NCI-H2196 (cell line): ENCODE measurements at regions not wholly inside any gene's neighbourhood (a gene's known extent, or its start where the extent isn't known, plus 50 kb on each side); places are given as distances from the start of the nearest gene placed in this dataset.
"Not testable (repeated sequence)": the region's sequence is repeated elsewhere in the genome, so short reads cannot be mapped to it uniquely, and the experiment has no call there.

Experiments
- DNase-seq: peaks from one replicate; lab custom pipeline; 2025; ENCODE audit not compliant: unreplicated experiment; lab: John Stamatoyannopoulos, UW

- not testable (repeated sequence) for DNase-seq
Measured at GRCh38 chr10:27347827-27348207, 107.2 kb upstream of the ACBD5 start.

- no peak for DNase-seq
Measured at GRCh38 chr10:27345455-27345920, 104.9 kb upstream of the ACBD5 start.

GRCh38 chr10:27344568-27345454 lies 104.2 kb upstream of the ACBD5 start:
- no peak for DNase-seq

GRCh38 chr10:27341001-27341400 lies 100.4 kb upstream of the ACBD5 start:
- DNase-seq = no peak

- DNase-seq = not testable (repeated sequence)
Measured at GRCh38 chr10:27335246-27335645, 94.6 kb upstream of the ACBD5 start.

- DNase-seq = no peak
Measured at GRCh38 chr10:27330074-27330473, 89.5 kb upstream of the ACBD5 start.

- DNase-seq = no peak
Measured at GRCh38 chr10:27328946-27329345, 88.3 kb upstream of the ACBD5 start.

- not testable (repeated sequence) for DNase-seq
Measured at GRCh38 chr10:27326748-27327147, 86.2 kb upstream of the ACBD5 start.

GRCh38 chr10:27319752-27320431 lies 79.3 kb upstream of the ACBD5 start:
- no peak for DNase-seq

GRCh38 chr10:27319139-27319538 lies 78.5 kb upstream of the ACBD5 start:
- DNase-seq = not testable (repeated sequence)

GRCh38 chr10:27315082-27315481 lies 74.5 kb upstream of the ACBD5 start:
- DNase-seq = not testable (repeated sequence)

- DNase-seq = not testable (repeated sequence)
Measured at GRCh38 chr10:27313586-27313985, 73.0 kb upstream of the ACBD5 start.

- DNase-seq = no peak
Measured at GRCh38 chr10:27312854-27313253, 72.3 kb upstream of the ACBD5 start.

GRCh38 chr10:27311809-27312208 lies 71.2 kb upstream of the ACBD5 start:
- DNase-seq = not testable (repeated sequence)

- not testable (repeated sequence) for DNase-seq
Measured at GRCh38 chr10:27298522-27298850, 57.9 kb upstream of the ACBD5 start.

- no peak for DNase-seq
Measured at GRCh38 chr10:27297844-27298521, 57.4 kb upstream of the ACBD5 start.

GRCh38 chr10:27296285-27296684 lies 55.7 kb upstream of the ACBD5 start:
- DNase-seq = not testable (repeated sequence)

GRCh38 chr10:27291253-27291895 lies 50.8 kb upstream of the ACBD5 start:
- DNase-seq = not testable (repeated sequence)
